ENCODE measurements at regions not wholly inside any gene's neighbourhood (a gene's known extent, or its start where the extent isn't known, plus 50 kb on each side); places are given as distances from the start of the nearest gene placed in this dataset.

DNA sequence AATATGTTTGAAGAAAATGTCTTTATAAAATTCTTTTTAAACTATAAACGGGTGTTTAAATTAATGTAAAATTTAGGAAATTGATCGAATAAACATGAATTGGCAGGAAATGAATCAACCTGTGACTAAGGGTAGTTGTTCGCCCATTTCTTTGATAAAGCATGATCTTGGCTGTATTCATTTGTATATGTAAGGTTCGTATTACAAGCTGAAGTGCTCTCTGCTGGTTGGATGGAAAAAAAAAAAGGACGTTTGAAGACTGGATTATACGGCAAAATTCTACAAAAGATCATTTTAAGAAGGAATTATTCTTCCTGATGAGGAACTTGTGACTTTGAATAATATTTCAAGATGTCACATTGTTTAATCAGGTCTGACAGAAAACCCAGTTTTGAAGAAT is 185.4 kb upstream of the ANK3 start (continued):
- TF ChIP-seq USF1 (CRISPR knock-in tag; IDR thresholded peaks at IDR 0.05) (no peak), BHLHE40 (IDR thresholded peaks at IDR 0.05; ENCODE audit: low read length) (no peak), MITF (IDR thresholded peaks at IDR 0.05) (no peak), NR0B1 (IDR thresholded peaks at IDR 0.05; ENCODE audit: partially characterized antibody) (no peak), FOXJ2 (tag; IDR thresholded peaks at IDR 0.05) (no peak), NFIX (CRISPR knock-in tag; IDR thresholded peaks at IDR 0.05; ENCODE audit: low read depth) (no peak), ZNF444 (CRISPR knock-in tag; IDR thresholded peaks at IDR 0.05) (no peak)

- H3K9ac ChIP-seq (ENCODE audit: insufficient read depth in 1 of 2, low read depth in 2 of 2, low read length in 2 of 2), result no peak overlapping the region
- intact Hi-C loops (cut with micrococcal nuclease) (no loop called here), in situ Hi-C loops (cut with MboI) (no loop called here)
- no peaks in the 10 kb centered on the region for H3K4me1 ChIP-seq (replicated peaks in 1 of 2; ENCODE audit: control insufficient read depth in 2 of 2, insufficient read depth in 2 of 2, low read length in 2 of 2)
- ATAC-seq, result no peak
- H3K79me2 ChIP-seq (ENCODE audit: control insufficient read depth, insufficient read depth, low read length), result no peaks in the 10 kb centered on the region
- H3K9me3 ChIP-seq (replicated peaks; ENCODE audit: control insufficient read depth, insufficient read depth, low read depth, low read length), result no peaks in the 10 kb centered on the region
- H3K27ac ChIP-seq (ENCODE audit: extremely low read depth, low read depth, low read length), result no peak overlapping the region
- H3K4me3 ChIP-seq, result no peak overlapping the region
- BruUV-seq (replicated peaks), result no TSS peak
- DNase-seq (ENCODE audit: extremely low read depth in 1 of 4, low spot score in 3 of 4), result no peak
- H4K20me1 ChIP-seq (replicated peaks; ENCODE audit: control insufficient read depth, insufficient read depth, low read length), result no peaks in the 10 kb centered on the region
- no peak overlapping the region for H3K4me2 ChIP-seq (ENCODE audit: insufficient read depth, low read length)
- WGBS (ENCODE audit: insufficient coverage, low coverage, missing lambda C conversion rate), result 1% methylated on average over 4 of the region's 4 CpGs
- CTCF ChIA-PET (ENCODE audit: low intra/inter-chr PET ratio), result no interaction called here
- no peaks in the 10 kb centered on the region for H3K9me1 ChIP-seq (ENCODE audit: control insufficient read depth, insufficient read depth, low read length)
- FAIRE-seq, result peak; percentile 65
- H3K27me3 ChIP-seq (ENCODE audit: control insufficient read depth in 2 of 2, insufficient read depth in 2 of 2, low read length in 2 of 2), result peaks cover 0 to 7% of the 10 kb centered on the region in 2 experiments; a peak in 2 of 5 replicates
- no peak overlapping the region for H2AFZ ChIP-seq (ENCODE audit: low read depth, low read length)
- POLR2A ChIA-PET, result interaction anchor here (0.6 kb wide), 1 partner anchor 13 kb away, joined by 3 read pairs; no protein-coding TSS in a partner anchor
- no peaks in the 10 kb centered on the region for H3K36me3 ChIP-seq (ENCODE audit: control insufficient read depth, insufficient read depth, low read length)
- no peak for TF ChIP-seq STAT6 (CRISPR knock-in tag; IDR thresholded peaks at IDR 0.05)
- TF ChIP-seq ZNF561 (CRISPR knock-in tag; conservative IDR thresholded peaks at IDR 0.05), result no peak
- no peak for TF ChIP-seq CHD1 (IDR thresholded peaks at IDR 0.05; ENCODE audit: low read length)
- TF ChIP-seq GABPB2 (CRISPR knock-in tag; conservative IDR thresholded peaks at IDR 0.05), result no peak
- TF ChIP-seq ZNF778 (CRISPR knock-in tag; IDR thresholded peaks at IDR 0.05), result no peak
- TF ChIP-seq, protein P1, sequence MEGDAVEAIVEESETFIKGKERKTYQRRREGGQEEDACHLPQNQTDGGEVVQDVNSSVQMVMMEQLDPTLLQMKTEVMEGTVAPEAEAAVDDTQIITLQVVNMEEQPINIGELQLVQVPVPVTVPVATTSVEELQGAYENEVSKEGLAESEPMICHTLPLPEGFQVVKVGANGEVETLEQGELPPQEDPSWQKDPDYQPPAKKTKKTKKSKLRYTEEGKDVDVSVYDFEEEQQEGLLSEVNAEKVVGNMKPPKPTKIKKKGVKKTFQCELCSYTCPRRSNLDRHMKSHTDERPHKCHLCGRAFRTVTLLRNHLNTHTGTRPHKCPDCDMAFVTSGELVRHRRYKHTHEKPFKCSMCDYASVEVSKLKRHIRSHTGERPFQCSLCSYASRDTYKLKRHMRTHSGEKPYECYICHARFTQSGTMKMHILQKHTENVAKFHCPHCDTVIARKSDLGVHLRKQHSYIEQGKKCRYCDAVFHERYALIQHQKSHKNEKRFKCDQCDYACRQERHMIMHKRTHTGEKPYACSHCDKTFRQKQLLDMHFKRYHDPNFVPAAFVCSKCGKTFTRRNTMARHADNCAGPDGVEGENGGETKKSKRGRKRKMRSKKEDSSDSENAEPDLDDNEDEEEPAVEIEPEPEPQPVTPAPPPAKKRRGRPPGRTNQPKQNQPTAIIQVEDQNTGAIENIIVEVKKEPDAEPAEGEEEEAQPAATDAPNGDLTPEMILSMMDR (IDR thresholded peaks at IDR 0.05 in 2 of 3, conservative IDR thresholded peaks at IDR 0.05 in 1 of 3; ENCODE audit: insufficient read depth in 2 of 3, low read depth in 1 of 3, low read length in 3 of 3), result no peak
- TF ChIP-seq TEAD2 (tag; IDR thresholded peaks at IDR 0.05), result no peak
These were observed 184.7 kb upstream of the ANK3 start for GRCh38 chr10:60574388-60574787.
